ENCODE measurements at regions not wholly inside any gene's neighbourhood (a gene's known extent, or its start where the extent isn't known, plus 50 kb on each side); places are given as distances from the start of the nearest gene placed in this dataset.
A peak's percentile ranks its signal among the peaks of the same experiment; 100 is the strongest.
"Not testable (repeated sequence)": the region's sequence is repeated elsewhere in the genome, so short reads cannot be mapped to it uniquely, and the experiment has no call there.

DNA sequence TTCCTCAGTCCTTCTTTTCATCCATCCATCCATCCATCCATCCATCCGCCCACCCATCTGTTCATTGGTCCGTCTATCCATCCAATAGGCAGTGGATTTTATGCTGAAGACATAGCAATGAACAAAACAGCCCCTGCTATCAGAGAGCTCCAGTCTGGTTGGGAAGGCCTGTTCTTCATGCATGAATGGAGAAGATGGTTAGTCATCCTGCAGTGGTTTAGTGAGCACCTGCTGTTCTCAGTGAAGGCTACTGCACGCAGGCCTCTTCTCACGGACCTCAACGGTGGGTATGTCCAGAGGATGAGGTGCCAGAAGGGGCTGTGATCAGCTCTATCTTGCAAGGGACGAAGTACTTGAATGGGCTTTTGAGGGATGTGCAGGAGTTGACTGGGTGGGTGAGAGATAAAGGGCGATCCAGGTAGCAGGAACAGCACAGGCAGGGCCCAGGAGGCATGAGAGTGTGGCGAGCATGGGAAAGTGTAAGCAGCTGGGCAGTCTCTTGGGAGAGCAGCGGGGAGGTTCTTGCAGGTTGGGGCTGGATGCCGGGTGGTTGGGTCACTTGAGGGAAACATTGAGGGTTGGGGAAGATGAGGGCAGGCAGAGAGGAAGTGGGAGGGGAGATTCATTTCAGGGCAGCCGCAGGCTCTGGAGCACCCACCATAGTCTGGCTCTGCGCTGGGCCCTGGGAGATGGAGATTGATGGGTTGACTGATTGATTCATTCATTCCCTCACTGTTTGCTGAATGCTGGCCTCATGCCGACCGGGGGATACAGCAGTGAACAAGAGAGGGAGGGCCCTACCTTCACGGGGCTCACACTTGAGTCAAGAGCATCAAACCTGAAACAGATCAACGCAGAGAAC is 115.0 kb upstream of the CIBAR2 start:
- H3K27me3 Mint-ChIP-seq (ENCODE audit: low read depth): no peaks in the 10 kb centered on the region
- no peak for TF ChIP-seq CTCF (IDR thresholded peaks at IDR 0.05)
- no peaks in the 10 kb centered on the region for H3K9me3 Mint-ChIP-seq (ENCODE audit: low read depth)
- H3K36me3 Mint-ChIP-seq (ENCODE audit: low read depth): no peaks in the 10 kb centered on the region
- no peak for DNase-seq (ENCODE audit: low spot score)
- H3K27ac Mint-ChIP-seq (ENCODE audit: unreplicated experiment): peak overlapping the region; percentile 89
- peaks cover 32% of the 10 kb centered on the region for H3K4me1 Mint-ChIP-seq (ENCODE audit: low read depth)
- no peak overlapping the region for H3K4me3 Mint-ChIP-seq (ENCODE audit: unreplicated experiment)

DNA sequence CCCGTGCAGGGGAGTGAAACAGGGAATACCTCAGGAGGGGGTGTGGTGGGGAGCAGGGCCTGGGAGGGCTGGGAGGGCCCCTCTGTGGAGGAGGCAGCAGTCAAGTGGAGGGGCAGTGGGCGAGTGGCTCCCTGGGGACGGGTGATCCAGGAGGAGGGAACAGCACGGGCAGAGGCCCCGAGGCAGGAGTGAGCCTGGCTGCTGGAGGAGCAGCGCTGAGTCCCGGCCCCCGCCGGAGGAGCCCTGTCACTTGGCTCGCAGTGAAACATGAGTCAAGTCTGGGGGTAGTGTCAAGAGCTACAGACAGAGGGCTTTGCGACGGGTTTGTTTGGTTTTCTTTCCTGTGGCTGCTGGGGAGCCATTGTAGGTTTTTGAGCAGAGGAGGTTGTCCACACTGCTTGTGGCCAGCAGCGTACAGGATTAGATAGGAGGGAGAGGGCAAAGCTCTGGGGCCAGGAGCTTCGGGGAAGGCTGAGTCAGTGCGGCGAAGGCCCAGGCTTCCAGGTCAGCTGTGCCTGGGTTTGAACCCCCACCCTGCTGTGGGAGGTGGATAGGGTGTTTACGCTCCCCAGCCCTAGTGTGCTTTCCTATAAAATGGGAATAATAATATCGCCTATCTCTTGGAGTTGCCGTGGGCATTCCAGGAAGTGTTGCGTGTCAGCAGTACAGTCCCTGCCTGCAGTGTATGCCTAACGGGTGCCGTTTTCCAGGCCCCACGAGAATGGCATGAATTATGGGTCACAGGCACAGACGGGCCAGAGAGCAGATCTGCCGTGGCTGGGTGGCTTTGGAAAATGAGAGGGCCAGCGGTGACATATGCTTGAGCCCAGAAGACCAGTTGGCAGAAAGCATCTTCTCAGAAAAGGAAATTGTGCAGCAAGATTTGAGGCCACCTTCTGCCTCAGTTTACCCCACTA is 115.9 kb upstream of the CIBAR2 start:
- Mint-ChIP-seq H3K27me3 (ENCODE audit: low read depth) (no peaks in the 10 kb centered on the region), H3K4me1 (ENCODE audit: low read depth) (peaks cover 41% of the 10 kb centered on the region), H3K9me3 (ENCODE audit: low read depth) (no peaks in the 10 kb centered on the region), H3K4me3 (ENCODE audit: unreplicated experiment) (peak overlapping the region; percentile 19), H3K27ac (ENCODE audit: unreplicated experiment) (peak overlapping the region; percentile 89), H3K36me3 (ENCODE audit: low read depth) (no peaks in the 10 kb centered on the region)
- peak; percentile 54 for TF ChIP-seq CTCF (IDR thresholded peaks at IDR 0.05)
- no peak for DNase-seq (ENCODE audit: low spot score)

- no peak for TF ChIP-seq CTCF (IDR thresholded peaks at IDR 0.05)
- Mint-ChIP-seq H3K4me3 (ENCODE audit: unreplicated experiment) (no peak overlapping the region), H3K36me3 (ENCODE audit: low read depth) (no peaks in the 10 kb centered on the region), H3K4me1 (ENCODE audit: low read depth) (peaks cover 44% of the 10 kb centered on the region), H3K27me3 (ENCODE audit: low read depth) (no peaks in the 10 kb centered on the region), H3K9me3 (ENCODE audit: low read depth) (no peaks in the 10 kb centered on the region), H3K27ac (ENCODE audit: unreplicated experiment) (no peak overlapping the region)
- no peak for DNase-seq (ENCODE audit: low spot score)
These were observed 116.7 kb upstream of the CIBAR2 start for GRCh38 chr16:85228970-85229430.

- Mint-ChIP-seq H3K4me3 (ENCODE audit: unreplicated experiment) (no peak overlapping the region), H3K4me1 (ENCODE audit: low read depth) (peaks cover 51% of the 10 kb centered on the region), H3K36me3 (ENCODE audit: low read depth) (no peaks in the 10 kb centered on the region), H3K27me3 (ENCODE audit: low read depth) (no peaks in the 10 kb centered on the region), H3K9me3 (ENCODE audit: low read depth) (no peaks in the 10 kb centered on the region), H3K27ac (ENCODE audit: unreplicated experiment) (no peak overlapping the region)
- no peak for DNase-seq (ENCODE audit: low spot score)
- no peak for TF ChIP-seq CTCF (IDR thresholded peaks at IDR 0.05)
These were observed 117.7 kb upstream of the CIBAR2 start for GRCh38 chr16:85229869-85230462.

- H3K36me3 Mint-ChIP-seq (ENCODE audit: low read depth); H3K27me3 Mint-ChIP-seq (ENCODE audit: low read depth); H3K4me3 Mint-ChIP-seq (ENCODE audit: unreplicated experiment); H3K9me3 Mint-ChIP-seq (ENCODE audit: low read depth); DNase-seq (ENCODE audit: low spot score); H3K27ac Mint-ChIP-seq (ENCODE audit: unreplicated experiment): not testable (repeated sequence)
- H3K4me1 Mint-ChIP-seq (ENCODE audit: low read depth): peaks cover 51% of the 10 kb centered on the region
These were observed 118.6 kb upstream of the CIBAR2 start for GRCh38 chr16:85230764-85231383.

All from chondrocyte (in vitro differentiated cells).